HUES48 (cell line): ENCODE measurements at regions not wholly inside any gene's neighbourhood (a gene's known extent, or its start where the extent isn't known, plus 50 kb on each side); places are given as distances from the start of the nearest gene placed in this dataset.

Experiments used
- H3K27ac ChIP-seq: one replicate; pipeline ENCODE4 v1.7.0; 2013; ENCODE audit warnings: low read depth, low read length, inconsistent platforms
- H3K27me3 ChIP-seq: 2 replicates; pipeline ENCODE4 v1.6.1; 2013; ENCODE audit warnings: mild to moderate bottlenecking, low read length; ENCODE audit not compliant: control insufficient read depth, insufficient read depth
- H3K36me3 ChIP-seq: 2 replicates; pipeline ENCODE4 v1.6.1; 2013; ENCODE audit warnings: low read length; ENCODE audit not compliant: control insufficient read depth, insufficient read depth
- H3K4me1 ChIP-seq: 2 replicates; pipeline ENCODE4 v1.6.1; 2013; ENCODE audit warnings: mild to moderate bottlenecking, low read length; ENCODE audit not compliant: control insufficient read depth, insufficient read depth
- H3K4me3 ChIP-seq: 2 replicates; pipeline ENCODE4 v1.5.1; 2013; ENCODE audit warnings: mild to moderate bottlenecking, low read depth, low read length
- H3K9ac ChIP-seq: 2 replicates; pipeline ENCODE4 v1.6.1; 2013; ENCODE audit warnings: mild to moderate bottlenecking, low read depth, low read length, moderate library complexity
- H3K9me3 ChIP-seq: 2 replicates; pipeline ENCODE4 v1.6.1; 2013; ENCODE audit warnings: low read length; ENCODE audit not compliant: control insufficient read depth, insufficient read depth

GRCh38 chr13:103957939-103958338 is 891.7 kb upstream of the SLC10A2 start:
- Histone ChIP-seq H3K27ac (no peak overlapping the region), H3K4me1 (no peaks in the 10 kb centered on the region), H3K9ac (no peak overlapping the region), H3K27me3 (no peaks in the 10 kb centered on the region), H3K9me3 (no peaks in the 10 kb centered on the region), H3K36me3 (no peaks in the 10 kb centered on the region), H3K4me3 (no peak overlapping the region)

GRCh38 chr13:103953859-103954258 is 887.6 kb upstream of the SLC10A2 start:
- Histone ChIP-seq H3K36me3 (no peaks in the 10 kb centered on the region), H3K27ac (no peak overlapping the region), H3K4me3 (no peak overlapping the region), H3K9ac (no peak overlapping the region), H3K4me1 (no peaks in the 10 kb centered on the region), H3K9me3 (no peaks in the 10 kb centered on the region), H3K27me3 (no peaks in the 10 kb centered on the region)

GRCh38 chr13:103952183-103952582 is 886.0 kb upstream of the SLC10A2 start:
- no peaks in the 10 kb centered on the region for H3K36me3 ChIP-seq
- H3K9ac ChIP-seq = no peak overlapping the region
- no peak overlapping the region for H3K4me3 ChIP-seq
- no peak overlapping the region for H3K27ac ChIP-seq
- H3K27me3 ChIP-seq = no peaks in the 10 kb centered on the region
- H3K9me3 ChIP-seq = no peaks in the 10 kb centered on the region
- H3K4me1 ChIP-seq = no peaks in the 10 kb centered on the region

GRCh38 chr13:103948426-103948825 is 882.2 kb upstream of the SLC10A2 start:
- H3K9ac ChIP-seq = no peak overlapping the region
- no peaks in the 10 kb centered on the region for H3K9me3 ChIP-seq
- H3K27me3 ChIP-seq = no peaks in the 10 kb centered on the region
- H3K27ac ChIP-seq = no peak overlapping the region
- no peak overlapping the region for H3K4me3 ChIP-seq
- H3K4me1 ChIP-seq = no peaks in the 10 kb centered on the region
- H3K36me3 ChIP-seq = no peaks in the 10 kb centered on the region

GRCh38 chr13:103945836-103946235 is 879.6 kb upstream of the SLC10A2 start:
- no peaks in the 10 kb centered on the region for H3K27me3 ChIP-seq
- H3K27ac ChIP-seq = no peak overlapping the region
- no peak overlapping the region for H3K9ac ChIP-seq
- no peaks in the 10 kb centered on the region for H3K36me3 ChIP-seq
- no peaks in the 10 kb centered on the region for H3K4me1 ChIP-seq
- no peak overlapping the region for H3K4me3 ChIP-seq
- no peaks in the 10 kb centered on the region for H3K9me3 ChIP-seq

GRCh38 chr13:103941506-103942140 is 875.4 kb upstream of the SLC10A2 start:
- Histone ChIP-seq H3K9me3 (peaks cover 5% of the 10 kb centered on the region; the same call in 1 of the 2 replicates), H3K9ac (no peak overlapping the region), H3K36me3 (no peaks in the 10 kb centered on the region), H3K27me3 (no peaks in the 10 kb centered on the region), H3K27ac (no peak overlapping the region), H3K4me3 (no peak overlapping the region), H3K4me1 (no peaks in the 10 kb centered on the region)

GRCh38 chr13:103935117-103935516 is 868.9 kb upstream of the SLC10A2 start:
- no peak overlapping the region for H3K9ac ChIP-seq
- no peak overlapping the region for H3K27ac ChIP-seq
- no peak overlapping the region for H3K4me3 ChIP-seq
- H3K9me3 ChIP-seq = peaks cover 14% of the 10 kb centered on the region
- H3K27me3 ChIP-seq = no peaks in the 10 kb centered on the region
- no peaks in the 10 kb centered on the region for H3K36me3 ChIP-seq
- H3K4me1 ChIP-seq = no peaks in the 10 kb centered on the region

- Histone ChIP-seq H3K36me3 (no peaks in the 10 kb centered on the region), H3K27me3 (no peaks in the 10 kb centered on the region), H3K9me3 (peaks cover 10% of the 10 kb centered on the region), H3K27ac (no peak overlapping the region), H3K4me3 (no peak overlapping the region), H3K4me1 (no peaks in the 10 kb centered on the region), H3K9ac (no peak overlapping the region)
These were observed 865.7 kb upstream of the SLC10A2 start for GRCh38 chr13:103931885-103932284.

- Histone ChIP-seq H3K27me3 (no peaks in the 10 kb centered on the region), H3K27ac (no peak overlapping the region), H3K9me3 (peaks cover 10% of the 10 kb centered on the region), H3K36me3 (no peaks in the 10 kb centered on the region), H3K4me3 (no peak overlapping the region), H3K4me1 (no peaks in the 10 kb centered on the region), H3K9ac (no peak overlapping the region)
These were observed 865.2 kb upstream of the SLC10A2 start for GRCh38 chr13:103931331-103931845.

GRCh38 chr13:103926118-103926517 is 859.9 kb upstream of the SLC10A2 start:
- Histone ChIP-seq H3K36me3 (no peaks in the 10 kb centered on the region), H3K4me1 (peaks cover 5% of the 10 kb centered on the region), H3K4me3 (no peak overlapping the region), H3K27me3 (no peaks in the 10 kb centered on the region), H3K9me3 (no peaks in the 10 kb centered on the region), H3K9ac (no peak overlapping the region), H3K27ac (no peak overlapping the region)

- no peaks in the 10 kb centered on the region for H3K4me1 ChIP-seq
- H3K27me3 ChIP-seq = no peaks in the 10 kb centered on the region
- no peak overlapping the region for H3K27ac ChIP-seq
- no peak overlapping the region for H3K4me3 ChIP-seq
- H3K9me3 ChIP-seq = no peaks in the 10 kb centered on the region
- no peak overlapping the region for H3K9ac ChIP-seq
- H3K36me3 ChIP-seq = no peaks in the 10 kb centered on the region
These were observed 842.7 kb upstream of the SLC10A2 start for GRCh38 chr13:103908911-103909310.
